ENCODE measurements at regions not wholly inside any gene's neighbourhood (a gene's known extent, or its start where the extent isn't known, plus 50 kb on each side); places are given as distances from the start of the nearest gene placed in this dataset.

DNA sequence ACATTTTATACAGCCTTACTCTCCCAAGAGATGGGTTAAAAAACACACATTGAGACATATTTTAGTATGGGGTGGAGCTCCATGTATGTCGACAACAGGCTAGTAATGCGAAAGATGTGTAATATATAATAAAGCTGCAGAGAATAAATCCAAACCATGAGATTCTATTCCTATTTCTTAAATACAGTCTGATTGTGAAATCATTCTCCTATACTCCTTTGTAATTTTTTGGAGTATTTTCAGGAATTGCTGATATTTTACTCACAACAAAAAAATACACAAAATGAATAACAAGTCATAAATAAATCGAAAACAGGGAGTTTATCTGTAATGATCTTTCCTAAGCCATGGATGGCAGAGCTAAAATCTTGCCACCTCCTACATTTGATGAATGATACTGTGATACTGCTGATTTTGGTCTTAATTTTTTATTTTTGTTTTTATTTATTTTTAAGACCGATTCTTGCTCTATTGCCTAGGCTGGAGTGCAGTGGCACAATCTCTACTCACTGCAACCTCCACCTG, 173.5 kb upstream of the KLF6 start:
- H3K27ac ChIP-seq (ENCODE audit: extremely low read depth, low read depth, low read length), result no peak overlapping the region
- FAIRE-seq, result no peak

More for the DNA sequence above, 173.5 kb upstream of the KLF6 start:
- ATAC-seq, result no peak
- H2AFZ ChIP-seq (ENCODE audit: low read depth, low read length), result no peak overlapping the region
- POLR2A ChIA-PET, result interaction anchor here (0.5 kb wide), 1 partner anchor 806 kb away, joined by 3 read pairs; no protein-coding TSS in a partner anchor
- H3K4me2 ChIP-seq (ENCODE audit: insufficient read depth, low read length), result no peak overlapping the region
- no peak overlapping the region for H3K4me3 ChIP-seq
- in situ Hi-C loops (cut with MboI) (no loop called here), intact Hi-C loops (cut with micrococcal nuclease) (no loop called here)
- H3K36me3 ChIP-seq (ENCODE audit: control insufficient read depth, insufficient read depth, low read length), result no peaks in the 10 kb centered on the region
- BruUV-seq (replicated peaks), result no TSS peak
- H3K79me2 ChIP-seq (ENCODE audit: control insufficient read depth, insufficient read depth, low read length), result no peaks in the 10 kb centered on the region
- peaks cover 20 to 23% of the 10 kb centered on the region in 2 experiments for H3K27me3 ChIP-seq (ENCODE audit: control insufficient read depth in 2 of 2, insufficient read depth in 2 of 2, low read length in 2 of 2)
- H4K20me1 ChIP-seq (replicated peaks; ENCODE audit: control insufficient read depth, insufficient read depth, low read length), result no peaks in the 10 kb centered on the region
- no peaks in the 10 kb centered on the region for H3K9me3 ChIP-seq (replicated peaks; ENCODE audit: control insufficient read depth, insufficient read depth, low read depth, low read length)
- CTCF ChIA-PET (ENCODE audit: low intra/inter-chr PET ratio), result interaction anchor here (0.6 kb wide), 1 partner anchor 14 kb away, joined by 3 read pairs; no protein-coding TSS in a partner anchor
- peak; percentile 11 for TF ChIP-seq ZFP36 (IDR thresholded peaks at IDR 0.05; ENCODE audit: low read depth, low read length, partially characterized antibody)
- no peak for TF ChIP-seq ZNF655 (CRISPR knock-in tag; IDR thresholded peaks at IDR 0.05)
- no peak for TF ChIP-seq ZBTB7A (IDR thresholded peaks at IDR 0.05; ENCODE audit: borderline replicate concordance, control insufficient read depth, low read depth, low read length)
- TF ChIP-seq CEBPG (CRISPR knock-in tag; IDR thresholded peaks at IDR 0.05), result no peak
- peak in 1 of 2 experiments; percentile 53; a peak in 1 of 4 replicates for TF ChIP-seq CEBPG (tag; conservative IDR thresholded peaks at IDR 0.05 in 1 of 2, IDR thresholded peaks at IDR 0.05 in 1 of 2)
- TF ChIP-seq CBX2 (IDR thresholded peaks at IDR 0.05; ENCODE audit: insufficient read depth, low read length, poor library complexity, severe bottlenecking), result peak; percentile 49
- peak; percentile 57 for TF ChIP-seq CEBPB (tag; IDR thresholded peaks at IDR 0.05)
- peak; percentile 51; the same call in 1 of the 2 replicates for TF ChIP-seq BMI1 (IDR thresholded peaks at IDR 0.05; ENCODE audit: low read length)
- peak; percentile 96 for TF ChIP-seq CBX8 (IDR thresholded peaks at IDR 0.05; ENCODE audit: borderline replicate concordance, extremely low read depth, low read depth, low read length, poor library complexity, severe bottlenecking)
- no peak for TF ChIP-seq JUND (IDR thresholded peaks at IDR 0.05; ENCODE audit: borderline replicate concordance, low read depth, low read length)
- TF ChIP-seq JUND (tag; IDR thresholded peaks at IDR 0.05; ENCODE audit: borderline replicate concordance, low read depth, low read length), result no peak
- TF ChIP-seq ZSCAN29 (IDR thresholded peaks at IDR 0.05), result no peak
- WGBS (ENCODE audit: insufficient coverage, low coverage, missing lambda C conversion rate), result 18% methylated on average over 4 of the region's 4 CpGs
- peaks cover 3% of the 10 kb centered on the region for H3K9me1 ChIP-seq (ENCODE audit: control insufficient read depth, insufficient read depth, low read length)
- H3K9ac ChIP-seq (ENCODE audit: insufficient read depth in 1 of 2, low read depth in 2 of 2, low read length in 2 of 2), result no peak overlapping the region
- H3K4me1 ChIP-seq (replicated peaks in 1 of 2; ENCODE audit: control insufficient read depth in 2 of 2, insufficient read depth in 2 of 2, low read length in 2 of 2), result no peaks in the 10 kb centered on the region
- DNase-seq (ENCODE audit: extremely low read depth in 1 of 4, low spot score in 3 of 4), result no peak

Measured in K562 (cell line).